CD14-positive monocyte (primary cell): ENCODE measurements at regions not wholly inside any gene's neighbourhood (a gene's known extent, or its start where the extent isn't known, plus 50 kb on each side); places are given as distances from the start of the nearest gene placed in this dataset.

ENCODE experiments used
- DNase-seq, 3 donors: peaks; one replicate each; pipeline ENCODE4 v3.0.0-alpha.2; 2011 to 2022
- H2AFZ ChIP-seq: 2 replicates; pipeline ENCODE4 v1.6.0; 2012; ENCODE audit warnings: mild to moderate bottlenecking, low read depth, low read length, inconsistent platforms; ENCODE audit not compliant: insufficient read depth, poor library complexity, severe bottlenecking
- H3K27ac ChIP-seq, 2 donors: 1 replicate in 1 of 2; 2 replicates in 1 of 2; pipeline ENCODE4 v1.5.1; 2012 to 2013; ENCODE audit warnings: low read length in 2 of 2, control low read depth in 1 of 2, inconsistent platforms in 1 of 2, low read depth in 1 of 2, mild to moderate bottlenecking in 1 of 2
- H3K27me3 ChIP-seq, 2 donors: one replicate each; pipeline versions ENCODE4 v1.6.0 to v1.6.1; 2011 to 2013; ENCODE audit warnings: low read length in 2 of 2; ENCODE audit not compliant: control insufficient read depth in 2 of 2, insufficient read depth in 2 of 2
- H3K36me3 ChIP-seq, 2 donors: replicated peaks in 1 of 2; 1 replicate in 1 of 2; 2 replicates in 1 of 2; pipeline versions ENCODE4 v1.5.1 to v1.6.1; 2012 to 2013; ENCODE audit warnings: low read length in 2 of 2, control low read depth in 1 of 2, inconsistent platforms in 1 of 2, mild to moderate bottlenecking in 1 of 2; ENCODE audit not compliant: insufficient read depth in 2 of 2, control insufficient read depth in 1 of 2
- H3K4me1 ChIP-seq, 2 donors: 1 replicate in 1 of 2; 2 replicates in 1 of 2; pipeline versions ENCODE4 v1.5.1 to v1.6.1; 2012 to 2013; ENCODE audit warnings: low read length in 2 of 2, control low read depth in 1 of 2, inconsistent platforms in 1 of 2, mild to moderate bottlenecking in 1 of 2, moderate library complexity in 1 of 2; ENCODE audit not compliant: insufficient read depth in 2 of 2, control insufficient read depth in 1 of 2
- H3K4me2 ChIP-seq: replicated peaks from 2 replicates; pipeline ENCODE3; 2012; ENCODE audit warnings: low read length, moderate library complexity, mild to moderate bottlenecking; ENCODE audit not compliant: poor library complexity, severe bottlenecking; ENCODE audit errors: extremely low read depth
- H3K4me3 ChIP-seq, 3 experiments: fragments of 200-600 bp in 1 of 3; sonication (generic) in 1 of 3; replicated peaks in 1 of 3; 1 replicate in 2 of 3; 2 replicates in 1 of 3; pipeline ENCODE4 v1.5.1; 2011 to 2013; ENCODE audit warnings: low read length in 3 of 3, mild to moderate bottlenecking in 3 of 3, control low read depth in 2 of 3, low read depth in 2 of 3, inconsistent platforms in 1 of 3, moderate library complexity in 1 of 3
- H3K79me2 ChIP-seq: 2 replicates; pipeline ENCODE4 v1.6.0; 2012; ENCODE audit warnings: mild to moderate bottlenecking, control low read depth, inconsistent platforms, low read length, moderate library complexity; ENCODE audit not compliant: insufficient read depth
- H3K9ac ChIP-seq: 2 replicates; pipeline ENCODE4 v1.6.0; 2017; ENCODE audit warnings: low read length, mild to moderate bottlenecking; ENCODE audit not compliant: insufficient read depth, poor library complexity, severe bottlenecking
- H3K9me3 ChIP-seq, 2 donors: replicated peaks in 1 of 2; 1 replicate in 1 of 2; 2 replicates in 1 of 2; pipeline versions ENCODE4 v1.5.1 to v1.6.1; 2012 to 2013; ENCODE audit warnings: low read length in 2 of 2, control low read depth in 1 of 2; ENCODE audit not compliant: control insufficient read depth in 1 of 2, insufficient read depth in 1 of 2
- H4K20me1 ChIP-seq: 2 replicates; pipeline ENCODE4 v1.6.0; 2012; ENCODE audit warnings: mild to moderate bottlenecking, low read length, control low read depth, moderate library complexity; ENCODE audit not compliant: insufficient read depth
- H3K27ac Mint-ChIP-seq, 7 donors: one replicate each; pipeline ENCODE4 v1.8.0; 2020; ENCODE audit warnings: mild to moderate bottlenecking in 7 of 7, mixed read lengths in 7 of 7, moderate library complexity in 6 of 7, inconsistent platforms in 2 of 7
- H3K27me3 Mint-ChIP-seq, 3 donors: one replicate each; pipeline ENCODE4 v1.8.0; 2021 to 2022; ENCODE audit warnings: low read depth in 3 of 3, mild to moderate bottlenecking in 3 of 3, mixed read lengths in 3 of 3, moderate library complexity in 3 of 3, inconsistent platforms in 1 of 3
- H3K36me3 Mint-ChIP-seq, 2 donors: one replicate each; pipeline ENCODE4 v1.8.0; 2020; ENCODE audit warnings: mixed read lengths in 2 of 2, inconsistent platforms in 1 of 2, mild to moderate bottlenecking in 1 of 2
- H3K4me1 Mint-ChIP-seq: one replicate; pipeline ENCODE4 v1.8.0; 2020; ENCODE audit warnings: mild to moderate bottlenecking, mixed read lengths
- H3K4me3 Mint-ChIP-seq, 2 donors: one replicate each; pipeline ENCODE4 v1.8.0; 2020; ENCODE audit warnings: mild to moderate bottlenecking in 2 of 2, mixed read lengths in 2 of 2, moderate library complexity in 1 of 2
- H3K9me3 Mint-ChIP-seq, 7 donors: one replicate each; pipeline ENCODE4 v1.8.0; 2020 to 2022; ENCODE audit warnings: mixed read lengths in 7 of 7, mild to moderate bottlenecking in 6 of 7, moderate library complexity in 6 of 7, inconsistent platforms in 2 of 7
- WGBS: methylation state at CpG from one replicate; pipeline ENCODE4 v1.1.5; 2013; ENCODE audit warnings: missing lambda C conversion rate; ENCODE audit not compliant: insufficient coverage; 5-methylcytosine and 5-hydroxymethylcytosine counted together
- intact Hi-C, 2 donors: fragments of 100-400 bp; cut with micrococcal nuclease; formaldehyde crosslinking; loops; one replicate each; pipeline versions ENCODE4 v1.15.0 to v1.15.1; 2023
- TF ChIP-seq, protein P1 (sequence below): fragments of 200-600 bp; IDR thresholded peaks from one replicate; pipeline ENCODE4 v1.8.0; 2022; ENCODE audit warnings: antibody characterized with exemption, mild to moderate bottlenecking

DNA sequence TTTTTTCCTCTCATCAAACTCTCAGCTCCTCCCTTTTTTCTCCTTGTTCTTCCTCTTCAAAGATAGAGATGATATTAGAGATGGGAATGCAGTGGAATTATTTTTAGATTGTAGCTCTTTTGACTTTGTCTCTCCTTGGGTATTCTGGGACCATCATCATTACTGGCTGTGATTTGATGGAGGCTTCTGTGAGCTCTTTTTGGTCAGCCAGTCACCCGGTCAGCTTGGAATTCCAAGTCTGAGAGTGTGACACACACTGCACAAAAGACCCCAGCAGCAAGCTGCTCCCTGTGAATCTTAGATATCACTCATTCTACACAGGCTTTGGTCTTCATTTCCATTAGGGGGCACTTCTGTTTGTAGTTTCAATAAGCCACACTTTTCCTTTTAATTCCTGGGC lies 51.6 kb upstream of the NEK7 start:
- intact Hi-C loops = no loop called here
- H4K20me1 ChIP-seq = no peaks in the 10 kb centered on the region
- DNase-seq = no peak
- Mint-ChIP-seq H3K4me1 (no peaks in the 10 kb centered on the region), H3K27ac (no peak overlapping the region), H3K4me3 (no peak overlapping the region), H3K9me3 (peaks cover 0 to 3% (median 0%) of the 10 kb centered on the region in 7 donors), H3K36me3 (no peaks in the 10 kb centered on the region), H3K27me3 (no peaks in the 10 kb centered on the region)
- H3K79me2 ChIP-seq = no peaks in the 10 kb centered on the region
- WGBS = 100% methylated on average over 1 of the region's 1 CpG
- no peak overlapping the region for H2AFZ ChIP-seq
- H3K27ac ChIP-seq = no peak overlapping the region
- no peak overlapping the region for H3K4me3 ChIP-seq
- no peaks in the 10 kb centered on the region for H3K9me3 ChIP-seq
- H3K4me2 ChIP-seq = no peak overlapping the region
- TF ChIP-seq, protein P1, sequence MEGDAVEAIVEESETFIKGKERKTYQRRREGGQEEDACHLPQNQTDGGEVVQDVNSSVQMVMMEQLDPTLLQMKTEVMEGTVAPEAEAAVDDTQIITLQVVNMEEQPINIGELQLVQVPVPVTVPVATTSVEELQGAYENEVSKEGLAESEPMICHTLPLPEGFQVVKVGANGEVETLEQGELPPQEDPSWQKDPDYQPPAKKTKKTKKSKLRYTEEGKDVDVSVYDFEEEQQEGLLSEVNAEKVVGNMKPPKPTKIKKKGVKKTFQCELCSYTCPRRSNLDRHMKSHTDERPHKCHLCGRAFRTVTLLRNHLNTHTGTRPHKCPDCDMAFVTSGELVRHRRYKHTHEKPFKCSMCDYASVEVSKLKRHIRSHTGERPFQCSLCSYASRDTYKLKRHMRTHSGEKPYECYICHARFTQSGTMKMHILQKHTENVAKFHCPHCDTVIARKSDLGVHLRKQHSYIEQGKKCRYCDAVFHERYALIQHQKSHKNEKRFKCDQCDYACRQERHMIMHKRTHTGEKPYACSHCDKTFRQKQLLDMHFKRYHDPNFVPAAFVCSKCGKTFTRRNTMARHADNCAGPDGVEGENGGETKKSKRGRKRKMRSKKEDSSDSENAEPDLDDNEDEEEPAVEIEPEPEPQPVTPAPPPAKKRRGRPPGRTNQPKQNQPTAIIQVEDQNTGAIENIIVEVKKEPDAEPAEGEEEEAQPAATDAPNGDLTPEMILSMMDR = no peak
- no peak overlapping the region for H3K9ac ChIP-seq
- no peaks in the 10 kb centered on the region for H3K4me1 ChIP-seq
- H3K36me3 ChIP-seq = no peaks in the 10 kb centered on the region
- H3K27me3 ChIP-seq = no peaks in the 10 kb centered on the region

DNA sequence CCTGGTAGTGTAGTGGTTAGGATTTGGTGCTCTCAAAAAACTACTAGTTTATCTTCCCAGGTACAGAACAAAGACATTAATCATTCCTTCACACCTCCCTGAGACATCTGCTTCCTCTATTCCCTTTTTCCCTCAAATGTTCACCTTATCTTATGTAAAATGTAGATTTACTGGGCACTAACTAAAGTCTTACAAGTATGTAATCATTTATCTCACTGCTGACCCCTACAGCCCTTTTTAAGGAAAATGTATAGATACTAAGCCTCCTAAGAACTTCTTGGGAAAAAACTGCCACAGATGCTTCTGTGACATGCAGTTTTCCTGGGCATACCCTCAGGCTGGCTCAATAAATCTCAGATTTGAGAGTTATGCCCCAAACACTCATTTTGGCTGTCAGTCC lies 50.8 kb upstream of the NEK7 start:
- no peaks in the 10 kb centered on the region for H3K79me2 ChIP-seq
- no peaks in the 10 kb centered on the region for H3K36me3 ChIP-seq
- Mint-ChIP-seq H3K36me3 (no peaks in the 10 kb centered on the region), H3K9me3 (peaks cover 0 to 3% (median 0%) of the 10 kb centered on the region in 7 donors), H3K4me1 (no peaks in the 10 kb centered on the region), H3K27me3 (no peaks in the 10 kb centered on the region), H3K27ac (no peak overlapping the region), H3K4me3 (no peak overlapping the region)
- no peaks in the 10 kb centered on the region for H4K20me1 ChIP-seq
- H3K4me1 ChIP-seq = no peaks in the 10 kb centered on the region
- no peaks in the 10 kb centered on the region for H3K9me3 ChIP-seq
- no peak overlapping the region for H3K9ac ChIP-seq
- no peak for DNase-seq
- H3K4me2 ChIP-seq = no peak overlapping the region
- no peak overlapping the region for H2AFZ ChIP-seq
- TF ChIP-seq, protein P1 = no peak
- H3K4me3 ChIP-seq = no peak overlapping the region
- intact Hi-C loops = no loop called here
- H3K27me3 ChIP-seq = no peaks in the 10 kb centered on the region
- H3K27ac ChIP-seq = no peak overlapping the region
